GM18511 (cell line): ENCODE measurements at regions not wholly inside any gene's neighbourhood (a gene's known extent, or its start where the extent isn't known, plus 50 kb on each side); places are given as distances from the start of the nearest gene placed in this dataset.
"Not testable (repeated sequence)": the region's sequence is repeated elsewhere in the genome, so short reads cannot be mapped to it uniquely, and the experiment has no call there.

Source experiments
- ATAC-seq: cut with Tn5 transposase; IDR thresholded peaks from one replicate; pipeline ENCODE4 v1.9.1; 2021; ENCODE audit warnings: mild to moderate bottlenecking, moderate library complexity; ENCODE audit not compliant: unreplicated experiment

DNA sequence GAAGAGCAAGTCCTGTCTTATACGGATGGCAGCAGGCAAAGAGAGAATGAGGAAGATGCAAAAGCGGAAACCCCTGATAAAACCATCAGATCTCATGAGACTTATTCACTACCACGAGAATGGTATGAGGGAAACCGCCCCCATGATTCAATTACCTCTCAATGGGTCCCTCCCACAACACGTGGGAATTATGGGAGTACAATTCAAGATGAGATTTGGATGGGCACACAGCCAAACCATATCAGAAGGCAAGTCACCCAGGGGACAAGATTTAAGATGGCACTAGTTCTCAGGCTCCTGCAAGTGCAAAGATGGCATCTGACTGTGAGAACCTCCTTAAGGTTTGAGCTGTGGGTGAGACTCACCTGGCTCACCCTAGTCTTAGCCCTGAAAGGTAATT lies 984.3 kb downstream of the AACS start:
- ATAC-seq = not testable (repeated sequence)

DNA sequence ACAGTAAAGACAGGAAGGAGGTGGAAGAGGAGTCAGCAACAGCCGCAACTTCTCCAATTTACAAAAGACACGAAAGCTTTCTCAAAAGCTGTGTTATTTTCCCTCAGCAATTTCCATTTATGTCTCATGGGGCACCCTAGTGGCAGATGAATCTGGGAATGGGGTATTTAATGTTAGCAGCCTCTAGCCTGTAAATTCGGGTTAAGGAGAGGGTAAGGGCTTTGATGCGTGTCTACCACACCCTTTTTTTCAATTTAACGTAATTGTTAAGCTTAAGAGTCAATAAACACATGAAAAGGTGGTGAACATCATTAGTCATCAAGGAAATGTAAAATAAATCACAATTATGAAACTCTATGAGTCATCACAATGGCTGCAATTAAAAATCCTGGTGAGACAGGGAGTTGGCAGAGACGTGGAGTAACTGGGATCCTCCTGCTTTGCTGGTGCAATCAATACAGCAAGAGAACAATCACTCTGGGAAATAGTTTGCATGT lies 986.4 kb downstream of the AACS start:
- no peak for ATAC-seq

DNA sequence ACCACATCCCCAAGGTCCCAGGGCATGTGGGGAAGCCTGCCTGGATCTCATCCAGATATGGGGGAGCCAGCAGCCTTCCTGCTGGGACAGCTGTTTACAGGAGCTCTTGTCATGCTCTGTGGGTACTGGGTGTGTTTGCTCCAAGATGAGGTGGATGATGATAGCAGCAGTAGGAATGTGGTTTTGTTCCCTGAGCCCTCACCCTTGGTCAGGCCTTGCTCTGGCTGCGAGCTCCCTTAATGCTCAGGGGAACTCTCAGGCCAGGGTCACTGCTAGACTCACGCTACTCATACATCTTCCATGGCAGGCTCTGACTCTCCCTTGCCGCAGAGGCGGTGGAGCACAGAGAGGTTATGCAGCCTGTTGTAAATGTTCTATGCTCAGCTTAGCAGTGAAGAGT lies 990.3 kb downstream of the AACS start:
- no peak for ATAC-seq

DNA sequence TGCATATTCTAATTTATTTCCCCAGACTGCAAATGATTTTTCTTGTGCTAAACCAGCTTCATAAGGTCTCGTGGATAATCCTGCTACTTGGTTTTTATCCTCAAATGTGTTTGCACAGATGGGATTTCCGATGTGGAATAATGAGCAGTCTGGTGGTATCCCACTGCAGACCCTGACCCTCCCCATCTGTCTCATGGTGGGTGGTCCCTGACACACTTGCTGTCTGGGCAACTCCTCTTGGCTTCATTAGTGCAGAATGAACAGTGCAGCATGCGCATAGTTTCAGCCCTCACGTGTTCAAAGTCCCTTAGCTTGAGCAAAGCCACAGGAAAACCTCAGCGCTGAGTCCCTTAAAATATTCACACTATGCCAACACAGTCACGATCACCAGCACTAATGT lies 996.5 kb downstream of the AACS start:
- no peak for ATAC-seq

DNA sequence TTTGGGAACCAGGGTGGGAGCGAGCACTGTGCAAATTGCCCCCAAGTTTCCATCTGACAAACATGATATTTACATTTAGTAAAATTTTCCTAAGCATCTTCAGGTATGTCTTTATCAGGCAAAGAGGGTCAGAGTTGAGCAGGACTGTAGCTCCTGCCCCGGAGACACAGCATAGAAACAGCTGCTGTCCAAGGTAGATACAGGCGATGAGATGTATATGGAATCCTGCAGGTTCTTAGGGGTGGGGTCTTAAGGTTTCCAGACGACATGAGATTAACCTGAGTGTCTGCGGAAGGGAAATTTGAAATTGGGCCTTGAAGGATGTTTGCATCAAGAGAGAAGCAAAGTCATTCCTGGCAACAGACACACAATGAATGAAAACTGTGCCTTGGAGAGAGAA lies 998.8 kb downstream of the AACS start:
- no peak for ATAC-seq

DNA sequence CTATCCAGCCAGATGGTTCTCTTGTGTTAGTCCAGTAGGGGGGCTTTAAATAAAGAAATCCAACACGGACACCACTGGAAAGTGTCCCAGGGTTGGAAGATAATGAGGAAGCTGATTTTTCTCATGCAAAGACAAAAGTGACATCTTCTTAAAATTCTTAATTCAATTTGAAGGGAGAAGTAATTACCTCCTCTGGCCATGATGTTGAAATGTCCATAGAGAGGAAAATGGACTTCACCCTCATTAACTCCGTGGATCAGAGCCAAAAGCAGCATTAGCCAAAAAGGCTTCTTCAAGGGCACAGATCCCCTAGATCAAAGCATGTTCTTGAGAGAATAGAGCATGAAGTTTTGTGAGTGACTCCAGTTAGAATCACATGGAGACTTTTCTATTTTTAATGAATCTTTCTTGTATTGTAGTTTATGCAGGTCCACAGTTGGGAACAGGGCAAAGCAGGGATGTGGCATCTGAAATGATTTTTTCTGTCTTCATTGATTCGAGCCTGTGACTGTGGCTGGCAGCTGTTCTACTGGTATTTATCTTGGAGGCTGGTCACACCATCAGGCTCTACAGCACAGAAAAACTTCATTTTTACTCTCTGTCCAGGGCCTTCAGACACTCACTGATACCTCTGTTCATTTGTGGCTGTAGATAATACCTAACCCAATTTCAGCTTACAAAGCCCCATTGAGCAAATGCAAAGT lies 1002.5 kb downstream of the AACS start:
- no peak for ATAC-seq

DNA sequence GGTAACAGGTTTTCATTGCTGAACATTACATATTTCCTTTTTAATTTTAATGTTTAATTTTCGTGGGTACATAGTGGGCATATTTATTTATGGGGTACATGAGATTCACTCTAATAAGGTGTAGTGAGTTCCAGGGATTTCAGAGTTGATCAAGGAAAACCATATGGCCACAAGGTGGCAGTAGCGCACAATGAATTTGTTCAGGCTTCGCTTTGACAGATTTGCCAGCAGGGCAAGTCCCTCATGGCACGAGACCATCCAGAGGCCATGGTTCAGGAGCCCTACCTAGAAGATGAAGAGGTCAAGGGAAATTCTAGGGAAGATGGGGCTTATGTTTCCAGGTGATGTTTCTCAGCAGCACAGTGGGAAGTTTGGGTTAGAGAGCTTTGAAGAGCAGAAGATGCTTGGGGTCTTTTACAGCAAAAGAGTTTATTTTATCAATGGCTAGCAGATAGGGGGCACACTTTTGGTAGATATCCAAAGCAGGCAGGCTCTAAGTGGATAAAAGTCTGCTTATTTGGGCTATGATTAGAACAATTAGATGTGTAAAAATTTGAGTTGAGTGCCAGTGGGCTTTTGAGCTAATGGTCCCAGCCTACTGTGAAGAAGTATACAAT lies 1004.4 kb downstream of the AACS start:
- peak; percentile 57 for ATAC-seq

DNA sequence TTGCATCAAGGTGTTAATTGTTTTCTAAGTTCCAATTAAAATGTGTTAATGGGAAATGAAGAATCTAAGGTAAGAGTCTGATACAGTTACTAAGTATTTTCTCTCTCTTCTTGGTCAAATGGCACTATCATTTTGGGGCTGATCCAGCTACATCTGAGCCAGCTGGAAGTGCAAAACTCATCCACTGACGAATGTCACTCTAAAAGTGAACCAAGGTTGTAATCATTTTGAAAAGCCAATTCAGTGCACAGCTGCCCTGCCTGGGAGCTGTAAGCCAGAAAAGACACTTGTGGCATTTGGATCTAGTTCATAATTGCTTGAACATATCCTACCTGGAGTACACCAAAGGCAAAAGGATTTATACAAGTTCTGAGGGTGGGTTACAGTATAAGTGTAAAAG lies 1011.3 kb downstream of the AACS start:
- no peak for ATAC-seq

DNA sequence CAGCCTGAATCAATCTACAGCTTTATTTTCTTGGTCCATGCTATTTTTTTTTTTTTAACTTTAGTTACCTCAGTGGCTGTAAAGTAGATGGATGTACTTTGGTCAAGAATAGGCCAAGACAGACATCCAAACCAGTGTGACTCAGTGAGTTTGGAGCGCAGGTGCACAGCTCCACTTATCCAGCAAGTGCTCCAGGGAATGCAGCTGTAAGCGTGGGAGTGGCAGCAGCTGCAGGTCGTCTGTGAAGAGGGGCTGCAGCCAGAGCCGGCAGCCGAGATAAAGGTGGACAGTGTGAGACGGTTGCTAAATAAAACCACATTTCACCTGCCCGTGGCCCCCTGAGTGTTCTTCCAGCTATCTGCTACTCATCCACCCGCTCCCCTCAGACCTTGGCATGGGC lies 1018.7 kb downstream of the AACS start:
- ATAC-seq = no peak

DNA sequence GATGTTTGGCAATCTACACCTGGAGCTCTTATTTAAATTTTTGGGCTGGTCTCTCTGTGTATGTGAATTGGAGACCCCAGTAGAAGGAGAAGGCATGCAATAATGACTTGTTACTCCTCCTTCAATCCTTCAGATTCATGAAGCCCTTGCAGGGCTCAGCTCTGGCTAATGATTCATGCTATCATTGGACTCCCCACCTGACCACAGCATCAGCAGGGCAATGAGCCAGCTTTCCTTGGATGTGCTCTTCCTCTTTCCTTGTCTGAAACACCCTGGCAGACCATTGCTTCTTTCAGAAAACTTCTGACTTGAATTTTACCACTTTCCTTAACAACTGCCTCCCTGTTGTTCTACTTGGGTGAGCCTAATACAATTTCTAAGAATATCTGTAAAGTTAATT lies 1019.2 kb downstream of the AACS start:
- ATAC-seq = no peak

DNA sequence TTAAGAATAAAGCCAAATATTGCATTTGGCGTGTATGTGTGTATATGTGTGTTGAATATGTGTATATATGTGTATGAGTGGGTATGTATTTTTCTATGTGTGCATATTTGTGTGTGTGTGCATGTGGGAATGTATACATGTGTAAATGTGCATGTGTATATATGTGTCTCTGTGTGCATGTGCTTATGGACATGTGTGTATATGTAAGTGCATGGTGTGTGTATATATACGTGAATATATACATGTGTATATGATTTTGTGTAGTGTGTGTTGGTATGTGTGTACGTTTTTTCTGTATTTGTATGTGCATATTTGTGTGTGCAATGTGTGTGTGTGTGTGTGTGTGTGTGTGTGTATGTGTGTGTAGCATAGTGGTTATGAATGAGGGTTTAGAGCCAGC lies 1021.0 kb downstream of the AACS start:
- no peak for ATAC-seq

DNA sequence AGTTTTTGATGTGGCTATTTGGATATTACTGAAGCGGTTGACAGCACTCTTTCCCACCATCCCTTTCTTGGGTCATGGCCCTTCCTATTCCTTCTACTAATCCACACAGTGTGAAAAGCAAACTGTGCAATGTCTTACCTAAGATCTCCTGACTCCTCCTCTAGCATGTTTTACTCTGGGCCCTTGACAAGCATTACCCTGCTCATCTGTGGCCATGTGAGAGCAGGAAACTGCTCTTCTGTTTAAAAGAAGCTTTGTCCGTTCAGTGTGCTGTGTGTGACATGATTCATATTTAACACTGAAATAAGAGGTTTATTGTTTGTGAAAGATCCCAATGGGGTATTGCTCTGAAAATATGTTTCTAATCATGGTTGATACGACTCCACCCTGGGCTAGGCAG lies 1022.5 kb downstream of the AACS start:
- ATAC-seq = no peak

DNA sequence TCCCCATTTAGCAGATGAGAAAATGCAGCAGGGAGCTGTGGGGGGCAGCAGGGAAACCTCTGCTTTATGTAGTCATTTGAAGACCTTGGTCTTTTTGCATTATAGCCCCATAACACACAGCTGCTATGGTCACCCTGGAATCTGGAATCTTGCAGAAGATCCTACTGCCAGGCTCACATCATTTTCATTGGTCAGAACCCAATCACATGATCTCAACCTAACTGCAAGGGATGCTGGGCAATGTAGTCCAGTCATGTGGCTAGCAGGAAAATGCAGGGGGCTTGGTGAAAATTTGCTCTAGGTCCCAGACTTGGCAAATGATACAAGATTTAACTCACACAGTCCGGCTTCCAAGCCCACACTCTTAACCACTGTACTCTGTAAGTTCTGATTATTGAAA lies 1028.7 kb downstream of the AACS start:
- no peak for ATAC-seq

DNA sequence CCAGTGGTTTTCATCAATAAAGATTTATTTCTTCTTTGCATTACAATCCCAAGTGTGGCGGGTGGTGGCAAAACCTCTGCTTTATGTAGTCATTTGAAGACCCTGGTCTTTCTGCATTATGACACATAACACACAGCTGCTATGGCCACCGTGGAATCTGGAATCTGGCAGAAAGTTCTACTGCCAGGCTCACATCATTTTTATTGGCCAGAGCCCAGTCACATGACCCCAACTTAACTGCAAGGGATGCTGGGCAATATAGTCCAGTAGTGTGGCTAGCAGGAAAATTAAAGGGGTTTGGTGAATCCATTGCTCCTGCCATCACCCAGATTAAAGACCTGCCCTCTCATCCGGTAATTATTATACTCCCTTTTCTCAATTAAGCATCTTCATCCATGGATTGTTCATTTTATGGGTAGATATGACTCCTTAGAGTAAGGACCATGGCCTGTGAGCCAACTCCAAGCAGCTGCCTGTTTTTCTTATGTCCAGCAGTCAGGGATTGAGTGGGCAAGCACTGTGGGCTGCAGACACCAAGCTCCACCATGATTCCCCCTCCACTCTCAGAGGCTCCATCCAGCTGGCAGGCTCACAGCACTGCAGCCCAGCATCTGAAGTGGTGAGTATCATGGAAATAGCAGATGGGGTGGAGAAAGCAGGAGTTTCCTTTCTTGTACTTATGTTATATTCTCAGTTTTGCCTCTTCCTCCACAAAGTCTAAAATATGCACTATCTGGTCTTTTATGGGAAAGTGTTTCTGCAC lies 1030.7 kb downstream of the AACS start:
- no peak for ATAC-seq

DNA sequence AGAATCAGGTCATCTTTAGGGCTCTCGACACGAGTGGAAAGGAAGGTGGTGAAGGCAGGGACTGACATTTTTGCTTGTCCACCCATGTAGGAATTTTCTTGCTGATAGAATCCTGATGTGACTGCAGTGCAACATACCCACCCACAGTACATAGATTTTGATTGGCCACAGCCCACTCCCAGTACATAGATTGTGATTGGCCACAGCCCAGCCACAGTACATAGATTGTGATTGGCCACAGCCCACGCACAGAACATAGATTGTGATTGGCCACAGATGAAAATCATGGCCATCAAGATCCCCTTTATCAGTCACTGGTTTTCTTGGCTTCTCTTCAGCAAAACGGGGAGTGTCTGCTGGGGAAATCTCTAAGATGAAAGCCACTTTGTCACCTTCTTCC lies 1041.5 kb downstream of the AACS start:
- ATAC-seq = no peak

DNA sequence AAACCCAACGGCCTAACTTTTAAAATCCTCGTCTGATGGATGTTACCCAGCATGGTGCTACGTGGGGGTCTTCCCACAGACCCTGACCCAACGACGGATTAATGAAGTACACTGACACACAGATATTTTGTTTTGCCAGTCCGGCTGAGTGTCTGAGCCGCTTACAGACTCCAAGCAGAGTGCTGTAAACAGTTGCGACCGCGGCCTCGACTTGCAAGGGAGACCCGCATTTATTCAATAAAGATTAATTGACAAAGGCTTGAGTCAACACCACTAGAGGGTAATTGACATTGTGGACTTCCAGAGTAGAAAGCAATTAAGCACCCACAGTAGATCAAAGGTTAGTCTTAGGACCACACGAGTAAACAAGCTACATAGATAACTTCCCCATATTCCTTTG lies 1042.4 kb downstream of the AACS start:
- no peak for ATAC-seq

DNA sequence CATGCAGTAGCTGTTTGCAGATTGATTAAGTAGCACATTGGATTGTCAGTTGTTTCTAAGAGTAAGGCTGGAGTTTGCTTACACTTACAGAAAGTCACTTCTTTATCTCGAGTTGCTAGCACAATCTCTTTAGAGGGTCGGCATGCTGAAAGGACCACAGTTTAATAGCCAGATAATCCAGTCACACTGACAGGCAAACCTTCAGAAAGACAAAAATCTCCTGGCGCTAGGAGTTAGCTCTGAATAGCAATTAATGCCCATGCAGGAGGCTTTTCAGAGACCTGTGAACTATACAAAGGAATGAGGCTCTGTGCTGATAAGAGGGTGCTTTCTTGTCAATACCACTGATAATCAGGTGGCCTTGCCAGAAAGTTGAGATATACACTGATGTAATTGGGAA lies 1043.0 kb downstream of the AACS start:
- ATAC-seq = no peak

DNA sequence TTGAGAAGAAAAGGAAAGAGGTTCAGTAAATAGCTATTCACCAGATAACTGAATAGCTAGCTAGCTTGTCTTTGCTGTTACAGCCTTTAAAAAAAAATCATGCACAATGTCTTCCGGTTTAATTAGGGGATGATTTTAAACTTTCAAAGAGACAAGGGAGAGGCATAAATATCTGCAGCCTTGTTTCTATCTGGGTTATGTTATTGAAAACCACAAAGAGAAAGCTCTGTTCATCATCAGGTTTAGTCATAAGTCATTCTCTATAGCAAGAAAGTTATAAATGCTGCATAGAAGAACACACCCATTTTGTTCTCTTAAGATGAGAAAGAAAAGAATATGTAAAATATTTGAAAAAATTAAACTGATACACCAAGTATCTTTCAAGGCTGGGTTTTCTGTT lies 1046.9 kb downstream of the AACS start:
- no peak for ATAC-seq

DNA sequence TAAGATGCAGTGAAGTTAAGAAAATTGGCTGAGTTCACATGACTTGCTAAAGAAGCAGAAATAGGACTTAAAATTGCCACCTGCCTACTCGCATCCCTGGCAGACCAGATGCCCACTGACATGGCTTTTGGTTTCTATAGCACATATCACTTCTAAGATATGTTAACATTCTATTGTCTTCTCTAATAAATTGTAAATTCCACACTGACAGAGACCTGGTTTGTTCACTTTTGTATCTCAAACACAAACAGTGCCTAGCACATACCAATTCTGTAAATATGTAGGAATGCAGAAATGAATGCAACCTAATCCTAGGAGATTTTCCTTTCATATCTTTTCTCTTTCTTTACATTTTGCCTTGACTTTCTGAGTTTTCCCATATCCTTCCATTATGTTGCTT lies 1047.6 kb downstream of the AACS start:
- ATAC-seq = no peak

DNA sequence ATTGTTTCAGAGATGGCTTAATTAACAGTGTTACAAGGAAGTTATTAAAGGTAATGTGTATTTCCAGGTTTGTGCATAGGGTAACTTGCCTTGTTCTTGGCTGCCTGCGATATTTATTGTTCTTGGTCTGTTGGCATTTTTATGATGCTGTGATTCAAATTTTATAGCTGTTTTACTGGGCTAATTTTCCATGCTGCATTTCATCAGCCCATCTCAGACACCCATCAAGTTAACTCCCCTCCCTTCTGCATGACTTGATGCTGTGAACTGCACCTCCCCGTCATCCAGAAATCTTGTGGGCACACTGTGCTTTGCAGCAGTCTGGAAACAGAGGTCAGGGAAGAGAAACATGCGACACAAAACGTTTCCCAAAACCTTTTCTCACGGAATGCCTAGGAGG lies 1049.2 kb downstream of the AACS start:
- ATAC-seq = no peak

DNA sequence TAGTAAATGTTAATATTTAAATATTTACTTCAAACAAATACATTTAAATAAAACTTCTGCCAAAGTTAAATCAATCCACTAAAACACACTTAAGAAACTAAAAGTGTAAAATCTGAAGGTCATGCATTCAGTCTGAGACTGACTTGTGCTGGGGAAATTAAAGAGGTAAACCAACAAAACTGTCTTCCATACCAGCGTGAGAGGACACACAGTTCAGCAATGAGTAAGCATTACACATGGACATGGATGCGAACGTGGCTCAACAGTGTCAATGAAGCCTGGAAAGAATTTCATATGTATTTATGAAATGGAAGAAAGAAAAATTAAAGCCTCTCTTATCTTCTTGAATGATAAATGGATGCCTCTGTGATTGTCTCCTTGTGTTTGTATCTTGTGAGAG lies 1052.3 kb downstream of the AACS start:
- ATAC-seq = no peak

DNA sequence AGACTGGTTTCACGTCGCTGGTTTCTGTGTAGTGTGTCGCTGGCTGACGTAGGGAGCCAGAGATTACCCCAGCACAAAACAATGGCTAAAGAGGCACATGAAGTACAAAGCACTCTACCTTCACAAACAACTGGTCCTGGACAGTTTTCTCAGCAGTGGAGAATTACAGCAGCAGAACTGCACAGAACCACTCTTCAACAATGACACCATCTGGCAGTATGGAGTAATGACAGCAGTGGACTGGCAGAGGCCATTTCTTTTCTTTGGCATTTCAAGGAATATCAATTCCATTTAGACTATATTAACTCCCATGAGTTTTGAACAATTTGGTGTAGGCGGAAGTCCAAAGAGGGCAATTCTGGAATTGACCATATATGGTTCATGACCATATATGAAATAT lies 1074.1 kb downstream of the AACS start:
- ATAC-seq = no peak
